Fibroblast of pulmonary artery (primary cell): ENCODE measurements at regions not wholly inside any gene's neighbourhood (a gene's known extent, or its start where the extent isn't known, plus 50 kb on each side); places are given as distances from the start of the nearest gene placed in this dataset.
"Not testable (repeated sequence)": the region's sequence is repeated elsewhere in the genome, so short reads cannot be mapped to it uniquely, and the experiment has no call there.

ENCODE experiments used
- DNase-seq: peaks from one replicate; pipeline ENCODE4 v3.0.0-alpha.2; 2010; ENCODE audit warnings: low read depth
- H3K4me3 ChIP-seq: replicated peaks from 2 replicates; pipeline ENCODE4 v1.5.1; 2011; ENCODE audit warnings: low read depth, mild to moderate bottlenecking, control low read depth, low read length, moderate library complexity

- not testable (repeated sequence) for DNase-seq, H3K4me3 ChIP-seq
Measured at GRCh38 chr7:45807832-45808231, 65.0 kb downstream of the CCDC201 start.

- H3K4me3 ChIP-seq, result not testable (repeated sequence)
- peak; percentile 21 for DNase-seq
Measured at GRCh38 chr7:45802214-45802613, 70.7 kb downstream of the CCDC201 start.

DNA sequence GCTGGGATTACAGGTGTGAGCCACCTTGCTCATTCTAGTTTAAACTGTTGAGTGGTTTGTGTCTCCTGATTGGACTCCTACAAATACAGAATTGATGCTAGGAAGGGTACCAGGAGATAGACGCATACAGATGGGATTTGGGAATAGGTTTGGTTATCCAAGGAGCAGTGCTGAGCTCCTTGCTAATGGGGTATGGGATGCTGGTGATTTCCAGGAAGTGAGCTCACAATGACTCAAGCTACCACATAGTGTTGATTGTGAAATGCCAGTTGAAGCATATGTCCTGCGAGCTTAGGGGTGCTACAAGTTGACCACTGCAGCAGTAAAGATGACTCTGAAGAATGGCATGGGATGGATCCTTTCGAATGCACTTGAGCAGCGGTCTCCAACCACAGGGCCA lies 75.6 kb downstream of the CCDC201 start:
- H3K4me3 ChIP-seq, result not testable (repeated sequence)

GRCh38 chr7:45789641-45790040 lies 83.2 kb downstream of the CCDC201 start:
- not testable (repeated sequence) for H3K4me3 ChIP-seq, DNase-seq

More for the DNA sequence above, 75.6 kb downstream of the CCDC201 start:
- DNase-seq, result peak; percentile 70

DNA sequence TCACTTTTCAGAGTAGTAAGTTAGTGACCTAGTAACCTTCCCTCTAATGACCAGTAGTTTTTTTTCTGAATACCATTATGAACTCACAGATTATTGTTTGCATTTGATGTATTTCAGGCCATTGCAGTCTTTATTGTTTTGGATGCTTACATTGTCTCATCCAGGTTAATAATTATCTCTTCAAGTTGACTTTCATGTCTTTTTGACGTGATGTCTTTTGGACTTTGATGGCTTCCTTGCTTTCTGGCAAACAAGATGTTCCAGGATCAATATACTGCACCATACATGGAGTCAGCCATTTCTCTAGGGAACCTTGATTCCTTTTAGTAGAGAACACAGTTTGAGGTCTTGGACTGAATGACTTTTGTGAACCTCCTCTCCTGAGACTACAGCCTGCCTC lies 87.2 kb downstream of the CCDC201 start:
- H3K4me3 ChIP-seq, DNase-seq: not testable (repeated sequence)

- not testable (repeated sequence) for H3K4me3 ChIP-seq, DNase-seq
Measured at GRCh38 chr7:45784775-45785174, 88.1 kb downstream of the CCDC201 start.
